Psoas muscle (tissue), 7 donors: ENCODE measurements at regions not wholly inside any gene's neighbourhood (a gene's known extent, or its start where the extent isn't known, plus 50 kb on each side); places are given as distances from the start of the nearest gene placed in this dataset.

ENCODE experiments used
- ATAC-seq, 4 donors: fragments of 200-7000 bp; cut with Tn5 transposase; one replicate each; pipeline ENCODE4 v1.9.1; 2020; ENCODE audit warnings: moderate library complexity in 3 of 4, mild to moderate bottlenecking in 2 of 4
- DNase-seq, 2 donors: peaks; one replicate each; pipeline ENCODE4 v3.0.0-alpha.2; 2020
- H3K27ac ChIP-seq: fragments of 200-600 bp; one replicate; pipeline ENCODE4 v1.8.0; 2022
- H3K27me3 ChIP-seq, 3 donors: fragments of 200-600 bp in 1 of 3; one replicate each; pipeline versions ENCODE4 v1.6.1 to v1.8.0; 2013 to 2022; ENCODE audit warnings: low read length in 2 of 3, mild to moderate bottlenecking in 2 of 3, moderate library complexity in 1 of 3; ENCODE audit not compliant: insufficient read depth in 3 of 3
- H3K36me3 ChIP-seq, 2 donors: fragments of 200-600 bp in 1 of 2; one replicate each; pipeline versions ENCODE4 v1.6.1 to v1.8.0; 2013 to 2022; ENCODE audit warnings: low read depth in 1 of 2, mild to moderate bottlenecking in 1 of 2, moderate library complexity in 1 of 2; ENCODE audit not compliant: insufficient read depth in 1 of 2
- H3K4me1 ChIP-seq: fragments of 200-600 bp; one replicate; pipeline ENCODE4 v1.8.0; 2022
- H3K4me3 ChIP-seq: fragments of 200-600 bp; one replicate; pipeline ENCODE4 v1.8.0; 2022; ENCODE audit warnings: mild to moderate bottlenecking
- H3K9me3 ChIP-seq: fragments of 200-600 bp; one replicate; pipeline ENCODE4 v1.8.0; 2022
- WGBS, 3 donors: extraction: QIAGEN DNeasy Blood & Tissue Kit; methylation state at CpG; one replicate each; pipeline versions ENCODE4 v1.1.6 to v1.1.7; 2013; 5-methylcytosine and 5-hydroxymethylcytosine counted together
- intact Hi-C, 2 donors: fragments of 100-400 bp; cut with DNase I; formaldehyde crosslinking; loops; one replicate each; pipeline versions ENCODE4 v1.11.0 to v1.14.2; 2022
- TF ChIP-seq, protein P1 (sequence below): fragments of 200-600 bp; IDR thresholded peaks from one replicate; pipeline ENCODE4 v1.8.0; 2022; ENCODE audit warnings: antibody characterized with exemption
- donor health status: healthy with polysubstance abuse.
- donor health status: DM: no; HTN: no; CAD: no; lungs with moderate emphysema.
- donor health status: Bipolar disorder and iron deficiency.
- donor health status: healthy.
- donor health status: DM: yes; HTN: yes; CAD: no.
- donor health status: DM: no; HTN: no; CAD: no.
- donor health status: DM: yes; HTN: yes; CAD: no.

DNA sequence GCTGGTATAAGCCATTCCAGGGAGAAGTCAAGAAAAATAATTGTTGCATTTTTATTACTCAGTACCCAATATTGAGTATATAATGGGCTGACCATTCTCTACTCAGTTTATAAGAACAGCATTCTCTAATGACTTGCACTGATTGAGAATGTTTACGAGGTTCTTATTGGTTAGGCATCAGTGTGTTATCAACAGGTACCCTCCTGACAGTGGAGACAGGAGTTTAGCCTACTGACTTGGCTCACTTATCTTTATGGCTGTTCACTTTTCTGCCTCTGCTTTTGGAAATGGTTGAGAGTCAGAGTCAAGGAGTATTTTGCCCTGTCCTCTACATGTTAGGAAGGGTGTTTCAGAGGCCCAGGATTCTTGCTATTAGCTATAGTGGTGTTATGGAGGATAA lies 228.0 kb upstream of the RGS6 start:
- TF ChIP-seq, protein P1, sequence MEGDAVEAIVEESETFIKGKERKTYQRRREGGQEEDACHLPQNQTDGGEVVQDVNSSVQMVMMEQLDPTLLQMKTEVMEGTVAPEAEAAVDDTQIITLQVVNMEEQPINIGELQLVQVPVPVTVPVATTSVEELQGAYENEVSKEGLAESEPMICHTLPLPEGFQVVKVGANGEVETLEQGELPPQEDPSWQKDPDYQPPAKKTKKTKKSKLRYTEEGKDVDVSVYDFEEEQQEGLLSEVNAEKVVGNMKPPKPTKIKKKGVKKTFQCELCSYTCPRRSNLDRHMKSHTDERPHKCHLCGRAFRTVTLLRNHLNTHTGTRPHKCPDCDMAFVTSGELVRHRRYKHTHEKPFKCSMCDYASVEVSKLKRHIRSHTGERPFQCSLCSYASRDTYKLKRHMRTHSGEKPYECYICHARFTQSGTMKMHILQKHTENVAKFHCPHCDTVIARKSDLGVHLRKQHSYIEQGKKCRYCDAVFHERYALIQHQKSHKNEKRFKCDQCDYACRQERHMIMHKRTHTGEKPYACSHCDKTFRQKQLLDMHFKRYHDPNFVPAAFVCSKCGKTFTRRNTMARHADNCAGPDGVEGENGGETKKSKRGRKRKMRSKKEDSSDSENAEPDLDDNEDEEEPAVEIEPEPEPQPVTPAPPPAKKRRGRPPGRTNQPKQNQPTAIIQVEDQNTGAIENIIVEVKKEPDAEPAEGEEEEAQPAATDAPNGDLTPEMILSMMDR, result no peak
- no peaks in the 10 kb centered on the region for H3K4me1 ChIP-seq
- no peak for DNase-seq
- H3K27me3 ChIP-seq, result no peaks in the 10 kb centered on the region
- intact Hi-C loops, result no loop called here
- H3K4me3 ChIP-seq, result no peak overlapping the region
- H3K36me3 ChIP-seq, result peaks cover 0 to under 1% of the 10 kb centered on the region in 2 donors
- no peak overlapping the region for H3K27ac ChIP-seq
- H3K9me3 ChIP-seq, result no peaks in the 10 kb centered on the region
- ATAC-seq, result no peak
- 97% methylated on average over 1 of the region's 1 CpG for WGBS, 3 donors

GRCh38 chr14:71705460-71705859 lies 226.8 kb upstream of the RGS6 start:
- TF ChIP-seq, protein P1, result no peak
- ATAC-seq (no peak), DNase-seq (no peak)
- Histone ChIP-seq H3K27ac (no peak overlapping the region), H3K36me3 (peaks cover 0 to 2% of the 10 kb centered on the region in 2 donors), H3K4me1 (no peaks in the 10 kb centered on the region), H3K27me3 (no peaks in the 10 kb centered on the region), H3K4me3 (no peak overlapping the region), H3K9me3 (no peaks in the 10 kb centered on the region)
- 90 to 92% (median 91%) methylated on average over 4 of the region's 4 CpGs for WGBS, 3 donors
- intact Hi-C loops, result no loop called here

DNA sequence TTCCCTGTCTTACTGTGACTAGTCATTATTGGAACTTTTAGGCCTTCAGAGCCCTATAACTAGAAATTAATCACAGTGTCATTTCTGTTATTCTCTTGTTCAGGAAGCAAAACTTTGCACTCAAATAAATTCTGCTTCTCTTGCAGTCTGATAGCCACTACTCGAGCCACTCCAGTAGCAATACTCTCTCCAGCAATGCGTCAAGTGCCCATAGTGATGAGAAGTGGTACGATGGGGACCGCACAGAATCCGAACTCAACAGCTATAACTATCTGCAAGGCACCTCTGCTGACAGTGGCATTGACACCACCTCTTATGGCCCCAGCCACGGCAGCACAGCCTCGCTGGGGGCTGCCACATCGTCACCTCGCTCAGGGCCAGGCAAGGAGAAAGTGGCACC lies 223.2 kb upstream of the RGS6 start:
- Histone ChIP-seq H3K4me1 (no peaks in the 10 kb centered on the region), H3K36me3 (peaks cover 0 to 2% of the 10 kb centered on the region in 2 donors), H3K27me3 (no peaks in the 10 kb centered on the region), H3K9me3 (no peaks in the 10 kb centered on the region), H3K4me3 (no peak overlapping the region), H3K27ac (no peak overlapping the region)
- ATAC-seq (no peak), DNase-seq (no peak)
- WGBS, 3 donors, result 91 to 95% (median 93%) methylated on average over 9 of the region's 9 CpGs
- TF ChIP-seq, protein P1, result no peak
- intact Hi-C loops, result no loop called here

DNA sequence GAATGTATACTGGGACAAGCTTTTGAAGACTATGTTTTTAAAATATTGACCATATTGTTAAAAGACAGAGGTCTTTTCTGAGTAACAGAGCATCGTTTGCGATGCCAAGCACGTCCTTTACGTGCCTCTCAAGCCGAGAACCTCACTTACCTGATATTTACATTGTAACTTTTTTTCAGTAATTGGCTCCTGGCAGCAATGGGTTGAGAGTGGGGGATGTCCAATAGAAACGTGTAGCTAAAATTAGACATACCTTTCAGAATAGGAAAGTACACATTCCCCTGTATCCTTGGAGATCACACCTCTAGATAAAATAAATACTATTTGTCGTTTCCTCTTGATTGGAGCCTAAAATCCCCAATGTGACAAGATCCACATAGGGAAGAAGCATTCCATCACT lies 222.2 kb upstream of the RGS6 start:
- 85 to 98% (median 93%) methylated on average over 7 of the region's 7 CpGs for WGBS, 3 donors
- ATAC-seq (no peak), DNase-seq (no peak)
- H3K27ac ChIP-seq, result no peak overlapping the region
- no peaks in the 10 kb centered on the region for H3K4me1 ChIP-seq
- H3K9me3 ChIP-seq, result no peaks in the 10 kb centered on the region
- H3K4me3 ChIP-seq, result no peak overlapping the region
- H3K36me3 ChIP-seq, result peaks cover 0 to 2% of the 10 kb centered on the region in 2 donors
- intact Hi-C loops, result no loop called here
- TF ChIP-seq, protein P1, result no peak
- no peaks in the 10 kb centered on the region for H3K27me3 ChIP-seq

DNA sequence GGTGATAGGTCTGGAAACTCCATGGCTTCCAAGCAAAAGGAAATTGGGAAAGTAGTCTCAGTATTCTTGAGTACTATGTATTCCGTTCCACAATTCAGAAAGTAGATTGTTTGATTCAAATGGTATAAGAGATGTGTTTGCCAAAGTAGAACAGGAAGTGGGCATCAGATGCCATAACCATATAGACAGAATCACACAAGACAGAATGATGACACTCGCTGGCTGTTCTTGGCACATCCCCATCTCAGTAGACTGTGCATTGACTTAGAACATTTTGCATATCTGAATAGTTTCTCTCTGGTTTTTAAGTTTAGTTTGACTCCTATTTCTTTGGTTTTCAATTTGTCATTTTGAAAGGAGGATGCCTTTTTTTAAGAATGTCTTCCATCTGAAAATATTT lies 221.1 kb upstream of the RGS6 start:
- Histone ChIP-seq H3K27me3 (no peaks in the 10 kb centered on the region), H3K9me3 (no peaks in the 10 kb centered on the region), H3K36me3 (peaks cover 0 to 2% of the 10 kb centered on the region in 2 donors), H3K4me1 (no peaks in the 10 kb centered on the region), H3K4me3 (no peak overlapping the region), H3K27ac (no peak overlapping the region)
- 90 to 97% (median 92%) methylated on average over 2 of the region's 2 CpGs for WGBS, 3 donors
- TF ChIP-seq, protein P1, result no peak
- DNase-seq, result no peak
- ATAC-seq, result no peak
- intact Hi-C loops, result no loop called here
